ENCODE measurements at regions not wholly inside any gene's neighbourhood (a gene's known extent, or its start where the extent isn't known, plus 50 kb on each side); places are given as distances from the start of the nearest gene placed in this dataset.

- TF ChIP-seq CTCF (IDR thresholded peaks at IDR 0.05; ENCODE audit: extremely low read depth, insufficient read depth, missing control alignments), result no peak
- DNase-seq (ENCODE audit: low spot score), result no peak
- in situ Hi-C loops (cut with MboI; ENCODE audit: low pct_unique_long_range_greater_than_20kb, low sequenced_read_pairs, unreplicated experiment), result no loop called here
Measured at GRCh38 chr11:115819014-115819413, 314.8 kb upstream of the CADM1 start.

- in situ Hi-C loops (cut with MboI; ENCODE audit: low pct_unique_long_range_greater_than_20kb, low sequenced_read_pairs, unreplicated experiment), result no loop called here
- no peak for TF ChIP-seq CTCF (IDR thresholded peaks at IDR 0.05; ENCODE audit: extremely low read depth, insufficient read depth, missing control alignments)
- DNase-seq (ENCODE audit: low spot score), result no peak
Measured at GRCh38 chr11:115817844-115818468, 313.7 kb upstream of the CADM1 start.

- DNase-seq (ENCODE audit: low spot score), result no peak
- TF ChIP-seq CTCF (IDR thresholded peaks at IDR 0.05; ENCODE audit: extremely low read depth, insufficient read depth, missing control alignments), result no peak
- in situ Hi-C loops (cut with MboI; ENCODE audit: low pct_unique_long_range_greater_than_20kb, low sequenced_read_pairs, unreplicated experiment), result no loop called here
Measured at GRCh38 chr11:115808351-115808940, 304.2 kb upstream of the CADM1 start.

GRCh38 chr11:115806056-115806455 lies 301.8 kb upstream of the CADM1 start:
- no peak for TF ChIP-seq CTCF (IDR thresholded peaks at IDR 0.05; ENCODE audit: extremely low read depth, insufficient read depth, missing control alignments)
- in situ Hi-C loops (cut with MboI; ENCODE audit: low pct_unique_long_range_greater_than_20kb, low sequenced_read_pairs, unreplicated experiment), result no loop called here
- DNase-seq (ENCODE audit: low spot score), result no peak

GRCh38 chr11:115803073-115803740 lies 299.0 kb upstream of the CADM1 start:
- no peak for TF ChIP-seq CTCF (IDR thresholded peaks at IDR 0.05; ENCODE audit: extremely low read depth, insufficient read depth, missing control alignments)
- no peak for DNase-seq (ENCODE audit: low spot score)
- in situ Hi-C loops (cut with MboI; ENCODE audit: low pct_unique_long_range_greater_than_20kb, low sequenced_read_pairs, unreplicated experiment), result no loop called here

GRCh38 chr11:115802641-115803040 lies 298.4 kb upstream of the CADM1 start:
- TF ChIP-seq CTCF (IDR thresholded peaks at IDR 0.05; ENCODE audit: extremely low read depth, insufficient read depth, missing control alignments), result no peak
- in situ Hi-C loops (cut with MboI; ENCODE audit: low pct_unique_long_range_greater_than_20kb, low sequenced_read_pairs, unreplicated experiment), result no loop called here
- DNase-seq (ENCODE audit: low spot score), result no peak

Measured in GM13977 (cell line).